ENCODE measurements at regions not wholly inside any gene's neighbourhood (a gene's known extent, or its start where the extent isn't known, plus 50 kb on each side); places are given as distances from the start of the nearest gene placed in this dataset.

DNA sequence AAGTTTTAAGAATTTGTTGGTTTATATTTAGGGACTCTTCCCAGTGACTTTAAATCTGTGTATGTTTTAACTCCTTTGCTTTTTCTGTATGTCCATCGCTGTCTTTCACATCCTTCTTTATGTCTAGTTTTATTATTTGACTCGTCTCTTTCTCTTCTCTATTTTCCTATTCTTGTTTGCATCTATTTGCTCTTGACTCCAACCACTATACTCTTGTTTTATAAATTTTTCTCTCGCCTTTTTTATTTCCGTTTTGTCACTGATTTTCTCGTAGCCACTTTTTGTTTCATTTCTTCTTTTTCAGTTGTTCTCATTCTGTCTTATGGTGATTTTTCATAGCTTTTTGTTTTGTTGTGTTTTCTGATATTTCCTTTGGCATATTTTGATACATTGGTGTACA is 170.5 kb upstream of the NETO1 start:
- H3K4me2 ChIP-seq (ENCODE audit: low read length) = no peak overlapping the region
- no peak overlapping the region for H3K4me3 ChIP-seq (replicated peaks in 1 of 2; ENCODE audit: low read depth in 1 of 2, low read length in 2 of 2)
- no peaks in the 10 kb centered on the region for H4K20me1 ChIP-seq (ENCODE audit: insufficient read depth)
- TF ChIP-seq, protein P1, sequence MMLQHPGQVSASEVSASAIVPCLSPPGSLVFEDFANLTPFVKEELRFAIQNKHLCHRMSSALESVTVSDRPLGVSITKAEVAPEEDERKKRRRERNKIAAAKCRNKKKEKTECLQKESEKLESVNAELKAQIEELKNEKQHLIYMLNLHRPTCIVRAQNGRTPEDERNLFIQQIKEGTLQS (IDR thresholded peaks at IDR 0.05) = no peak
- no peak for TF ChIP-seq ZNF274 (IDR thresholded peaks at IDR 0.05; ENCODE audit: low read depth, low read length)
- TF ChIP-seq, protein P2, sequence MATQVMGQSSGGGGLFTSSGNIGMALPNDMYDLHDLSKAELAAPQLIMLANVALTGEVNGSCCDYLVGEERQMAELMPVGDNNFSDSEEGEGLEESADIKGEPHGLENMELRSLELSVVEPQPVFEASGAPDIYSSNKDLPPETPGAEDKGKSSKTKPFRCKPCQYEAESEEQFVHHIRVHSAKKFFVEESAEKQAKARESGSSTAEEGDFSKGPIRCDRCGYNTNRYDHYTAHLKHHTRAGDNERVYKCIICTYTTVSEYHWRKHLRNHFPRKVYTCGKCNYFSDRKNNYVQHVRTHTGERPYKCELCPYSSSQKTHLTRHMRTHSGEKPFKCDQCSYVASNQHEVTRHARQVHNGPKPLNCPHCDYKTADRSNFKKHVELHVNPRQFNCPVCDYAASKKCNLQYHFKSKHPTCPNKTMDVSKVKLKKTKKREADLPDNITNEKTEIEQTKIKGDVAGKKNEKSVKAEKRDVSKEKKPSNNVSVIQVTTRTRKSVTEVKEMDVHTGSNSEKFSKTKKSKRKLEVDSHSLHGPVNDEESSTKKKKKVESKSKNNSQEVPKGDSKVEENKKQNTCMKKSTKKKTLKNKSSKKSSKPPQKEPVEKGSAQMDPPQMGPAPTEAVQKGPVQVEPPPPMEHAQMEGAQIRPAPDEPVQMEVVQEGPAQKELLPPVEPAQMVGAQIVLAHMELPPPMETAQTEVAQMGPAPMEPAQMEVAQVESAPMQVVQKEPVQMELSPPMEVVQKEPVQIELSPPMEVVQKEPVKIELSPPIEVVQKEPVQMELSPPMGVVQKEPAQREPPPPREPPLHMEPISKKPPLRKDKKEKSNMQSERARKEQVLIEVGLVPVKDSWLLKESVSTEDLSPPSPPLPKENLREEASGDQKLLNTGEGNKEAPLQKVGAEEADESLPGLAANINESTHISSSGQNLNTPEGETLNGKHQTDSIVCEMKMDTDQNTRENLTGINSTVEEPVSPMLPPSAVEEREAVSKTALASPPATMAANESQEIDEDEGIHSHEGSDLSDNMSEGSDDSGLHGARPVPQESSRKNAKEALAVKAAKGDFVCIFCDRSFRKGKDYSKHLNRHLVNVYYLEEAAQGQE (IDR thresholded peaks at IDR 0.05; ENCODE audit: low read depth) = no peak
- no peaks in the 10 kb centered on the region for H3K9me2 ChIP-seq (ENCODE audit: insufficient read depth)
- H2AFZ ChIP-seq (ENCODE audit: low read depth, low read length, poor library complexity, severe bottlenecking) = no peak overlapping the region
- H3K9me3 ChIP-seq (ENCODE audit: control insufficient read depth in 1 of 2, insufficient read depth in 1 of 2, low read depth in 1 of 2, low read length in 2 of 2) = peaks cover 4 to 21% of the 10 kb centered on the region in 2 experiments; a peak in 2 of 4 replicates
- H3K27ac ChIP-seq (ENCODE audit: low read depth, low read length) = no peak overlapping the region
- BruUV-seq (replicated peaks) = no TSS peak
- no peaks in the 10 kb centered on the region for H3K4me1 ChIP-seq (ENCODE audit: control insufficient read depth in 1 of 2, insufficient read depth in 2 of 2, low read length in 2 of 2)
- ChIA-PET RAD21 (ENCODE audit: low non-redundant PET in 1 of 2, low total read pairs in 2 of 2, uncharacterized antibody in 2 of 2, unreplicated experiment in 2 of 2) (no interaction called here), CTCF (no interaction called here), POLR2A (no interaction called here)
- H3K9ac ChIP-seq (ENCODE audit: low read length) = no peak overlapping the region
- no peaks in the 10 kb centered on the region for H3K36me3 ChIP-seq (ENCODE audit: control insufficient read depth in 1 of 2, insufficient read depth in 2 of 2, low read length in 2 of 2)
- H3K79me2 ChIP-seq (ENCODE audit: insufficient read depth, low read length) = no peaks in the 10 kb centered on the region
- no peaks in the 10 kb centered on the region for H3K27me3 ChIP-seq (ENCODE audit: insufficient read depth, low read length)
- ATAC-seq (no peak), DNase-seq (ENCODE audit: low read depth, low spot score) (no peak)
- intact Hi-C loops (cut with micrococcal nuclease) = no loop called here

DNA sequence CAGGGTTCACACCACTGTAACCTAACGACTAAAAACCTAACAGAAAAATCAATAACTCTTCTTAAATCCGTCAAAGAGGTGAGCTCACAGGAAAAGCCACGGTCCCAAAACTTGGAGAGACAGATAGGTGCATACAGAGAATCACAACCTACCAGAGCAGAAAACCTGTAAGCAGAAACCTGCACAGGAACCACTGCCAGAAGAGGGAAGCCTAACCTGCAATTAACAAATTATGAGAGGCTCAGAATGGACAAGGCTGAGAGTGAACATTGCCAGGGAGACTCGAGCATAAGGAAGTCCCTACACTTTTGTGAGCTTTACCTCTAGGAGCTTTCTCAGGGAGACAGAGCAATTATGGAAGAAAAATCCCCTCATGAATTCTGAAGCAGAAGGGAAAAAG is 156.2 kb upstream of the NETO1 start:
- Histone ChIP-seq H4K20me1 (ENCODE audit: insufficient read depth) (no peaks in the 10 kb centered on the region), H3K9ac (ENCODE audit: low read length) (no peak overlapping the region), H3K4me3 (replicated peaks in 1 of 2; ENCODE audit: low read depth in 1 of 2, low read length in 2 of 2) (no peak overlapping the region), H3K4me1 (ENCODE audit: control insufficient read depth in 1 of 2, insufficient read depth in 2 of 2, low read length in 2 of 2) (no peaks in the 10 kb centered on the region), H3K9me3 (ENCODE audit: control insufficient read depth in 1 of 2, insufficient read depth in 1 of 2, low read depth in 1 of 2, low read length in 2 of 2) (peaks cover 0 to 9% of the 10 kb centered on the region in 2 experiments; a peak in 2 of 4 replicates), H3K27ac (ENCODE audit: low read depth, low read length) (no peak overlapping the region), H3K4me2 (ENCODE audit: low read length) (no peak overlapping the region), H3K36me3 (ENCODE audit: control insufficient read depth in 1 of 2, insufficient read depth in 2 of 2, low read length in 2 of 2) (no peaks in the 10 kb centered on the region), H3K79me2 (ENCODE audit: insufficient read depth, low read length) (no peaks in the 10 kb centered on the region), H2AFZ (ENCODE audit: low read depth, low read length, poor library complexity, severe bottlenecking) (no peak overlapping the region), H3K27me3 (ENCODE audit: insufficient read depth, low read length) (no peaks in the 10 kb centered on the region), H3K9me2 (ENCODE audit: insufficient read depth) (no peaks in the 10 kb centered on the region)
- no TSS peak for BruUV-seq (replicated peaks)
- ChIA-PET RAD21 (ENCODE audit: low non-redundant PET in 1 of 2, low total read pairs in 2 of 2, uncharacterized antibody in 2 of 2, unreplicated experiment in 2 of 2) (no interaction called here), POLR2A (no interaction called here), CTCF (no interaction called here)
- ATAC-seq = no peak
- intact Hi-C loops (cut with micrococcal nuclease) = no loop called here
- no peak for DNase-seq (ENCODE audit: low read depth, low spot score)
- TF ChIP-seq POLR2AphosphoS5 (IDR thresholded peaks at IDR 0.05; ENCODE audit: low read depth, low read length) (no peak), CBX3 (IDR thresholded peaks at IDR 0.05; ENCODE audit: low read depth) (no peak), ZFX (IDR thresholded peaks at IDR 0.05) (no peak), SP1 (IDR thresholded peaks at IDR 0.05; ENCODE audit: low read depth) (no peak), SRF (IDR thresholded peaks at IDR 0.05; ENCODE audit: low read depth) (no peak)
- TF ChIP-seq, protein P3, sequence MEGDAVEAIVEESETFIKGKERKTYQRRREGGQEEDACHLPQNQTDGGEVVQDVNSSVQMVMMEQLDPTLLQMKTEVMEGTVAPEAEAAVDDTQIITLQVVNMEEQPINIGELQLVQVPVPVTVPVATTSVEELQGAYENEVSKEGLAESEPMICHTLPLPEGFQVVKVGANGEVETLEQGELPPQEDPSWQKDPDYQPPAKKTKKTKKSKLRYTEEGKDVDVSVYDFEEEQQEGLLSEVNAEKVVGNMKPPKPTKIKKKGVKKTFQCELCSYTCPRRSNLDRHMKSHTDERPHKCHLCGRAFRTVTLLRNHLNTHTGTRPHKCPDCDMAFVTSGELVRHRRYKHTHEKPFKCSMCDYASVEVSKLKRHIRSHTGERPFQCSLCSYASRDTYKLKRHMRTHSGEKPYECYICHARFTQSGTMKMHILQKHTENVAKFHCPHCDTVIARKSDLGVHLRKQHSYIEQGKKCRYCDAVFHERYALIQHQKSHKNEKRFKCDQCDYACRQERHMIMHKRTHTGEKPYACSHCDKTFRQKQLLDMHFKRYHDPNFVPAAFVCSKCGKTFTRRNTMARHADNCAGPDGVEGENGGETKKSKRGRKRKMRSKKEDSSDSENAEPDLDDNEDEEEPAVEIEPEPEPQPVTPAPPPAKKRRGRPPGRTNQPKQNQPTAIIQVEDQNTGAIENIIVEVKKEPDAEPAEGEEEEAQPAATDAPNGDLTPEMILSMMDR (IDR thresholded peaks at IDR 0.05 in 2 of 3, conservative IDR thresholded peaks at IDR 0.05 in 1 of 3; ENCODE audit: borderline replicate concordance in 1 of 3, insufficient read depth in 1 of 3, low read depth in 2 of 3, low read length in 2 of 3) = no peak
- TF ChIP-seq, protein P1 (IDR thresholded peaks at IDR 0.05) = no peak
- TF ChIP-seq, protein P4, sequence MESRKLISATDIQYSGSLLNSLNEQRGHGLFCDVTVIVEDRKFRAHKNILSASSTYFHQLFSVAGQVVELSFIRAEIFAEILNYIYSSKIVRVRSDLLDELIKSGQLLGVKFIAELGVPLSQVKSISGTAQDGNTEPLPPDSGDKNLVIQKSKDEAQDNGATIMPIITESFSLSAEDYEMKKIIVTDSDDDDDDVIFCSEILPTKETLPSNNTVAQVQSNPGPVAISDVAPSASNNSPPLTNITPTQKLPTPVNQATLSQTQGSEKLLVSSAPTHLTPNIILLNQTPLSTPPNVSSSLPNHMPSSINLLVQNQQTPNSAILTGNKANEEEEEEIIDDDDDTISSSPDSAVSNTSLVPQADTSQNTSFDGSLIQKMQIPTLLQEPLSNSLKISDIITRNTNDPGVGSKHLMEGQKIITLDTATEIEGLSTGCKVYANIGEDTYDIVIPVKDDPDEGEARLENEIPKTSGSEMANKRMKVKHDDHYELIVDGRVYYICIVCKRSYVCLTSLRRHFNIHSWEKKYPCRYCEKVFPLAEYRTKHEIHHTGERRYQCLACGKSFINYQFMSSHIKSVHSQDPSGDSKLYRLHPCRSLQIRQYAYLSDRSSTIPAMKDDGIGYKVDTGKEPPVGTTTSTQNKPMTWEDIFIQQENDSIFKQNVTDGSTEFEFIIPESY (IDR thresholded peaks at IDR 0.05; ENCODE audit: extremely low read depth, insufficient replicate concordance, low read length) = no peak
